ENCODE measurements at regions not wholly inside any gene's neighbourhood (a gene's known extent, or its start where the extent isn't known, plus 50 kb on each side); places are given as distances from the start of the nearest gene placed in this dataset.
"Not testable (repeated sequence)": the region's sequence is repeated elsewhere in the genome, so short reads cannot be mapped to it uniquely, and the experiment has no call there.

DNA sequence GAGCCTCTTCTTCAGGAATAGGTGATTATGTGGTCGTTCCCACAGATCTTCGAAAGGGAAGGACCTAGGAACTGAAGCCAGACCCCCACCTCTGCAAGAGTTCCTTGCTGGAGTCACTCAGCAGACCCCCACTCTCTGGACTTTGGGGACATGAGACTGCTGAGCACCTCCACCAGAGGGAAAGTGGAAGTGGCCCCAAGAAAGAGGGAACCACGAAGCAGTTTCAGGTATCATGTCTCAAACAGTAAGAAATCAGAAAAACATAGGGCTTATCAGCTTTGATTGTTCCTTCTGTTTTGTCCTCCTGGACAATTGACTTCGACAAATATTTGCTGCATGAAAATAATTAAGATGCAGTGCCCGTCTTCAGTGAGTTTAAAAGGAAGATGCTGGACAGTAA lies 98.9 kb downstream of the CDRT15L2 start:
- not testable (repeated sequence) for TF ChIP-seq CTCF (IDR thresholded peaks at IDR 0.05); ZFX (IDR thresholded peaks at IDR 0.05; ENCODE audit: borderline replicate concordance)
